ENCODE measurements at regions not wholly inside any gene's neighbourhood (a gene's known extent, or its start where the extent isn't known, plus 50 kb on each side); places are given as distances from the start of the nearest gene placed in this dataset.

DNA sequence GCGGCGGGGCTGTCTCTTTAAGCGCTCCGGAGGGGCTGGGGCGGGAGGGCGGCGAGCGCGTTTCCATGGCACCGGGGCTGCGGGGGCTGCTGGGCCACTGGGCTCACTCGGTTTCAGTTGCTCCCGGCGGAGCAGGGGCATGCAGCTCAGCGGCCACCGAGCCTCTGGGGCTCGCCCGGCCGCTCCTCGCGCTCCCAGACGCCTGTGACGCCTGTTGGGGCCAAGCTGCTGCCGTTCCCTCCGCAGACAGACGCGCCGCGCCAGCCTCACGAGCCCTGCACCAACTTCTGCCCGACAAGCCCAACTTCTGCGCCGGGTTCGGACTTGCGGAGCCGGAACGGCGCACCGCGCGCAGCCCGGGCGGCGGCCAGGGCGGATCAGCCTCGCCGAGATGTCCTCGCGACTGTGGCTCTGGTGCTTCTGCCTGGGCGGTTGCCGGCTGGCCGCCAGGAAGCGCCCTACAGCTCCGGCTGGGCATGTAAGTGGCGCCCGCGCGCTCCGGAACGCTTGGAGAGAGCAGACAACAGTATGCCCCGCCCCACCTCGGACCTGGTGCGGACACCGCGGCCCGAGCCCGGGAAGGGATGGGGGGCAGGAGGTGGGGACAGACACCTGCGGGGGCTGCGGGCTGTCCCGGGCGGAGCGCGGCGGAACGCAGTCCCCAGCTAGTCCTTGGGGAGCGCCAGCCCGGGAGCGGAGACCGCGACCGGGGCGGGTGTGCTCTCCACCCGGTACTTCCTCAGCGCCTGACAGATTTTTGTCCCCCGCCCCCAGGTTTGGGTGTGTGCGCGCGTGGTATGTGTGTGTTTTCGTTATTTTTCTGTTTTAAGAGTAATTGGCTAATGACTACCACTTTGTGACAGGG is 154.1 kb upstream of the GOLIM4 start (continued):
- no peak for TF ChIP-seq PRDM15 (CRISPR knock-in tag; IDR thresholded peaks at IDR 0.05)
- TF ChIP-seq ATF1 (CRISPR knock-in tag; IDR thresholded peaks at IDR 0.05), result peak; percentile 28; the same call in 1 of the 2 replicates
- TF ChIP-seq, protein P1, sequence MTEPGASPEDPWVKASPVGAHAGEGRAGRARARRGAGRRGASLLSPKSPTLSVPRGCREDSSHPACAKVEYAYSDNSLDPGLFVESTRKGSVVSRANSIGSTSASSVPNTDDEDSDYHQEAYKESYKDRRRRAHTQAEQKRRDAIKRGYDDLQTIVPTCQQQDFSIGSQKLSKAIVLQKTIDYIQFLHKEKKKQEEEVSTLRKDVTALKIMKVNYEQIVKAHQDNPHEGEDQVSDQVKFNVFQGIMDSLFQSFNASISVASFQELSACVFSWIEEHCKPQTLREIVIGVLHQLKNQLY (CRISPR knock-in tag; IDR thresholded peaks at IDR 0.05), result 0 out of 2 replicates have a peak, but pooled peaks have one; percentile 70
- no peak for TF ChIP-seq NFYB (CRISPR knock-in tag; conservative IDR thresholded peaks at IDR 0.05; ENCODE audit: low read depth)
- TF ChIP-seq, protein P2, sequence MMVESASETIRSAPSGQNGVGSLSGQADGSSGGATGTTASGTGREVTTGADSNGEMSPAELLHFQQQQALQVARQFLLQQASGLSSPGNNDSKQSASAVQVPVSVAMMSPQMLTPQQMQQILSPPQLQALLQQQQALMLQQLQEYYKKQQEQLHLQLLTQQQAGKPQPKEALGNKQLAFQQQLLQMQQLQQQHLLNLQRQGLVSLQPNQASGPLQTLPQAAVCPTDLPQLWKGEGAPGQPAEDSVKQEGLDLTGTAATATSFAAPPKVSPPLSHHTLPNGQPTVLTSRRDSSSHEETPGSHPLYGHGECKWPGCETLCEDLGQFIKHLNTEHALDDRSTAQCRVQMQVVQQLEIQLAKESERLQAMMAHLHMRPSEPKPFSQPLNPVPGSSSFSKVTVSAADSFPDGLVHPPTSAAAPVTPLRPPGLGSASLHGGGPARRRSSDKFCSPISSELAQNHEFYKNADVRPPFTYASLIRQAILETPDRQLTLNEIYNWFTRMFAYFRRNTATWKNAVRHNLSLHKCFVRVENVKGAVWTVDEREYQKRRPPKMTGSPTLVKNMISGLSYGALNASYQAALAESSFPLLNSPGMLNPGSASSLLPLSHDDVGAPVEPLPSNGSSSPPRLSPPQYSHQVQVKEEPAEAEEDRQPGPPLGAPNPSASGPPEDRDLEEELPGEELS (CRISPR knock-in tag; IDR thresholded peaks at IDR 0.05), result peak; percentile 65
- TF ChIP-seq CREM (CRISPR knock-in tag; IDR thresholded peaks at IDR 0.05), result peak; percentile 62; the same call in 1 of the 2 replicates
- TF ChIP-seq ESRRA (CRISPR knock-in tag; IDR thresholded peaks at IDR 0.05; ENCODE audit: borderline replicate concordance), result 0 out of 2 replicates have a peak, but pooled peaks have one; percentile 54
- peak; percentile 77; the same call in 1 of the 2 replicates for TF ChIP-seq RELA (CRISPR knock-in tag; IDR thresholded peaks at IDR 0.05; ENCODE audit: borderline replicate concordance)
- TF ChIP-seq TP53 (CRISPR knock-in tag; IDR thresholded peaks at IDR 0.05), result peak; percentile 82
- TF ChIP-seq MYBL2 (CRISPR knock-in tag; IDR thresholded peaks at IDR 0.05), result peak; percentile 62; the same call in 1 of the 2 replicates
- peak; percentile 81; the same call in 1 of the 2 replicates for TF ChIP-seq CBFB (CRISPR knock-in tag; IDR thresholded peaks at IDR 0.05; ENCODE audit: low read depth)
- no peak for TF ChIP-seq ZNF232 (CRISPR knock-in tag; IDR thresholded peaks at IDR 0.05)
- TF ChIP-seq, protein P3, sequence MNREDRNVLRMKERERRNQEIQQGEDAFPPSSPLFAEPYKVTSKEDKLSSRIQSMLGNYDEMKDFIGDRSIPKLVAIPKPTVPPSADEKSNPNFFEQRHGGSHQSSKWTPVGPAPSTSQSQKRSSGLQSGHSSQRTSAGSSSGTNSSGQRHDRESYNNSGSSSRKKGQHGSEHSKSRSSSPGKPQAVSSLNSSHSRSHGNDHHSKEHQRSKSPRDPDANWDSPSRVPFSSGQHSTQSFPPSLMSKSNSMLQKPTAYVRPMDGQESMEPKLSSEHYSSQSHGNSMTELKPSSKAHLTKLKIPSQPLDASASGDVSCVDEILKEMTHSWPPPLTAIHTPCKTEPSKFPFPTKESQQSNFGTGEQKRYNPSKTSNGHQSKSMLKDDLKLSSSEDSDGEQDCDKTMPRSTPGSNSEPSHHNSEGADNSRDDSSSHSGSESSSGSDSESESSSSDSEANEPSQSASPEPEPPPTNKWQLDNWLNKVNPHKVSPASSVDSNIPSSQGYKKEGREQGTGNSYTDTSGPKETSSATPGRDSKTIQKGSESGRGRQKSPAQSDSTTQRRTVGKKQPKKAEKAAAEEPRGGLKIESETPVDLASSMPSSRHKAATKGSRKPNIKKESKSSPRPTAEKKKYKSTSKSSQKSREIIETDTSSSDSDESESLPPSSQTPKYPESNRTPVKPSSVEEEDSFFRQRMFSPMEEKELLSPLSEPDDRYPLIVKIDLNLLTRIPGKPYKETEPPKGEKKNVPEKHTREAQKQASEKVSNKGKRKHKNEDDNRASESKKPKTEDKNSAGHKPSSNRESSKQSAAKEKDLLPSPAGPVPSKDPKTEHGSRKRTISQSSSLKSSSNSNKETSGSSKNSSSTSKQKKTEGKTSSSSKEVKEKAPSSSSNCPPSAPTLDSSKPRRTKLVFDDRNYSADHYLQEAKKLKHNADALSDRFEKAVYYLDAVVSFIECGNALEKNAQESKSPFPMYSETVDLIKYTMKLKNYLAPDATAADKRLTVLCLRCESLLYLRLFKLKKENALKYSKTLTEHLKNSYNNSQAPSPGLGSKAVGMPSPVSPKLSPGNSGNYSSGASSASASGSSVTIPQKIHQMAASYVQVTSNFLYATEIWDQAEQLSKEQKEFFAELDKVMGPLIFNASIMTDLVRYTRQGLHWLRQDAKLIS (CRISPR knock-in tag; IDR thresholded peaks at IDR 0.05; ENCODE audit: borderline replicate concordance), result peak; percentile 66
- no peak for TF ChIP-seq ZNF423 (CRISPR knock-in tag; IDR thresholded peaks at IDR 0.05)
- TF ChIP-seq, protein P4, sequence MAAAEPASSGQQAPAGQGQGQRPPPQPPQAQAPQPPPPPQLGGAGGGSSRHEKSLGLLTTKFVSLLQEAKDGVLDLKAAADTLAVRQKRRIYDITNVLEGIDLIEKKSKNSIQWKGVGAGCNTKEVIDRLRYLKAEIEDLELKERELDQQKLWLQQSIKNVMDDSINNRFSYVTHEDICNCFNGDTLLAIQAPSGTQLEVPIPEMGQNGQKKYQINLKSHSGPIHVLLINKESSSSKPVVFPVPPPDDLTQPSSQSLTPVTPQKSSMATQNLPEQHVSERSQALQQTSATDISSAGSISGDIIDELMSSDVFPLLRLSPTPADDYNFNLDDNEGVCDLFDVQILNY (CRISPR knock-in tag; IDR thresholded peaks at IDR 0.05), result peak; percentile 80
- TF ChIP-seq ZNF138 (CRISPR knock-in tag; conservative IDR thresholded peaks at IDR 0.05), result 0 out of 2 replicates have a peak, but pooled peaks have one; percentile 16
- TF ChIP-seq ETV6 (CRISPR knock-in tag; IDR thresholded peaks at IDR 0.05), result peak; percentile 64
- 0 out of 2 replicates have a peak, but pooled peaks have one; percentile 39 for TF ChIP-seq TEAD4 (CRISPR knock-in tag; IDR thresholded peaks at IDR 0.05)
- peak; percentile 83; the same call in 1 of the 2 replicates for TF ChIP-seq TEAD1 (CRISPR knock-in tag; IDR thresholded peaks at IDR 0.05)
